ENCODE measurements at regions not wholly inside any gene's neighbourhood (a gene's known extent, or its start where the extent isn't known, plus 50 kb on each side); places are given as distances from the start of the nearest gene placed in this dataset.
"Not testable (repeated sequence)": the region's sequence is repeated elsewhere in the genome, so short reads cannot be mapped to it uniquely, and the experiment has no call there.

- DNase-seq: not testable (repeated sequence)
Observed at GRCh38 chr21:35516292-35516691, 467.2 kb upstream of the RUNX1 start.

GRCh38 chr21:35512346-35512745 is 463.2 kb upstream of the RUNX1 start:
- no peak for DNase-seq

- no peak for DNase-seq
Observed at GRCh38 chr21:35511696-35512162, 462.6 kb upstream of the RUNX1 start.

- DNase-seq: no peak
Observed at GRCh38 chr21:35510957-35511695, 462.0 kb upstream of the RUNX1 start.

GRCh38 chr21:35510294-35510693 is 461.2 kb upstream of the RUNX1 start:
- DNase-seq: no peak

GRCh38 chr21:35509001-35509704 is 460.1 kb upstream of the RUNX1 start:
- no peak for DNase-seq

- DNase-seq: no peak
Observed at GRCh38 chr21:35508139-35508888, 459.2 kb upstream of the RUNX1 start.

- DNase-seq: no peak
Observed at GRCh38 chr21:35507181-35507759, 458.2 kb upstream of the RUNX1 start.

GRCh38 chr21:35506771-35507170 is 457.7 kb upstream of the RUNX1 start:
- no peak for DNase-seq

- no peak for DNase-seq
Observed at GRCh38 chr21:35506352-35506751, 457.2 kb upstream of the RUNX1 start.

- no peak for DNase-seq
Observed at GRCh38 chr21:35504951-35505466, 455.9 kb upstream of the RUNX1 start.

GRCh38 chr21:35504277-35504676 is 455.2 kb upstream of the RUNX1 start:
- no peak for DNase-seq

GRCh38 chr21:35503671-35504070 is 454.6 kb upstream of the RUNX1 start:
- peak; percentile 42 for DNase-seq

- DNase-seq: no peak
Observed at GRCh38 chr21:35502821-35503220, 453.7 kb upstream of the RUNX1 start.

- DNase-seq: not testable (repeated sequence)
Observed at GRCh38 chr21:35497522-35497921, 448.4 kb upstream of the RUNX1 start.

- no peak for DNase-seq
Observed at GRCh38 chr21:35491920-35492678, 443.0 kb upstream of the RUNX1 start.

- no peak for DNase-seq
Observed at GRCh38 chr21:35491114-35491513, 442.0 kb upstream of the RUNX1 start.

GRCh38 chr21:35489389-35489980 is 440.4 kb upstream of the RUNX1 start:
- DNase-seq: no peak

GRCh38 chr21:35488946-35489345 is 439.8 kb upstream of the RUNX1 start:
- DNase-seq: no peak

- no peak for DNase-seq
Observed at GRCh38 chr21:35485364-35485763, 436.3 kb upstream of the RUNX1 start.

GRCh38 chr21:35484851-35485250 is 435.7 kb upstream of the RUNX1 start:
- DNase-seq: no peak

GRCh38 chr21:35484032-35484431 is 434.9 kb upstream of the RUNX1 start:
- DNase-seq: no peak
